Neutrophil (primary cell): ENCODE measurements at regions not wholly inside any gene's neighbourhood (a gene's known extent, or its start where the extent isn't known, plus 50 kb on each side); places are given as distances from the start of the nearest gene placed in this dataset.

ENCODE experiments used
- H3K27ac ChIP-seq: fragments of 200-600 bp; sonication (generic); 2 replicates; pipeline ENCODE4 v1.5.1; 2016; ENCODE audit warnings: mild to moderate bottlenecking, moderate library complexity
- H3K27me3 ChIP-seq: fragments of 200-600 bp; sonication (generic); 2 replicates; pipeline ENCODE4 v1.6.0; 2016; ENCODE audit warnings: mild to moderate bottlenecking
- H3K36me3 ChIP-seq: fragments of 200-600 bp; sonication (generic); 2 replicates; pipeline ENCODE4 v1.5.1; 2017
- H3K4me1 ChIP-seq, 2 experiments: fragments of 200-600 bp in 1 of 2; sonication (generic) in 1 of 2; 1 replicate in 1 of 2; 2 replicates in 1 of 2; pipeline versions ENCODE4 v1.5.1 to v1.6.1; 2013 to 2016; ENCODE audit warnings: low read depth in 1 of 2, low read length in 1 of 2, mild to moderate bottlenecking in 1 of 2, moderate library complexity in 1 of 2; ENCODE audit not compliant: control insufficient read depth in 1 of 2, insufficient read depth in 1 of 2
- H3K4me3 ChIP-seq, 2 experiments: fragments of 200-600 bp in 1 of 2; sonication (generic) in 1 of 2; 1 replicate in 1 of 2; 2 replicates in 1 of 2; pipeline ENCODE4 v1.5.1; 2013 to 2016; ENCODE audit warnings: low read depth in 1 of 2, low read length in 1 of 2, mild to moderate bottlenecking in 1 of 2, moderate library complexity in 1 of 2
- H3K9me3 ChIP-seq: fragments of 200-600 bp; sonication (generic); 2 replicates; pipeline ENCODE4 v1.5.1; 2016
- CTCF ChIP-seq: fragments of 200-600 bp; sonication (generic); IDR thresholded peaks from 2 replicates; pipeline ENCODE4 v1.5.1; 2016; ENCODE audit warnings: antibody characterized with exemption

- no peak overlapping the region for H3K27ac ChIP-seq
- H3K27me3 ChIP-seq: no peaks in the 10 kb centered on the region
- TF ChIP-seq CTCF: no peak
- no peaks in the 10 kb centered on the region for H3K36me3 ChIP-seq
- no peak overlapping the region for H3K4me3 ChIP-seq
- no peaks in the 10 kb centered on the region for H3K9me3 ChIP-seq
- H3K4me1 ChIP-seq: no peaks in the 10 kb centered on the region
Measured at GRCh38 chr21:27156666-27157065, 189.8 kb upstream of the ADAMTS5 start.

- Histone ChIP-seq H3K4me1 (no peaks in the 10 kb centered on the region), H3K27ac (no peak overlapping the region), H3K36me3 (no peaks in the 10 kb centered on the region), H3K4me3 (no peak overlapping the region), H3K9me3 (no peaks in the 10 kb centered on the region), H3K27me3 (no peaks in the 10 kb centered on the region)
- TF ChIP-seq CTCF: no peak
Measured at GRCh38 chr21:27155130-27155500, 188.2 kb upstream of the ADAMTS5 start.

GRCh38 chr21:27154451-27155129 lies 187.7 kb upstream of the ADAMTS5 start:
- H3K36me3 ChIP-seq: no peaks in the 10 kb centered on the region

GRCh38 chr21:27152996-27153395 lies 186.1 kb upstream of the ADAMTS5 start:
- Histone ChIP-seq H3K9me3 (no peaks in the 10 kb centered on the region), H3K4me3 (no peak overlapping the region), H3K27me3 (no peaks in the 10 kb centered on the region), H3K4me1 (no peaks in the 10 kb centered on the region), H3K36me3 (no peaks in the 10 kb centered on the region), H3K27ac (no peak overlapping the region)
- TF ChIP-seq CTCF: no peak

More at GRCh38 chr21:27154451-27155129, 187.7 kb upstream of the ADAMTS5 start:
- Histone ChIP-seq H3K27me3 (no peaks in the 10 kb centered on the region), H3K9me3 (no peaks in the 10 kb centered on the region), H3K4me1 (no peaks in the 10 kb centered on the region), H3K4me3 (no peak overlapping the region), H3K27ac (no peak overlapping the region)
- TF ChIP-seq CTCF: no peak

GRCh38 chr21:27149034-27149433 lies 182.1 kb upstream of the ADAMTS5 start:
- H3K27me3 ChIP-seq: no peaks in the 10 kb centered on the region
- no peak for TF ChIP-seq CTCF
- no peaks in the 10 kb centered on the region for H3K9me3 ChIP-seq
- no peak overlapping the region for H3K4me3 ChIP-seq
- H3K27ac ChIP-seq: no peak overlapping the region
- H3K36me3 ChIP-seq: no peaks in the 10 kb centered on the region
- H3K4me1 ChIP-seq: no peaks in the 10 kb centered on the region
